Thoracic aorta (tissue), 2 donors: ENCODE measurements at regions not wholly inside any gene's neighbourhood (a gene's known extent, or its start where the extent isn't known, plus 50 kb on each side); places are given as distances from the start of the nearest gene placed in this dataset.

Experiments used
- ATAC-seq: fragments of 150-250 bp; one replicate; pipeline ENCODE4 v1.8.0; 2017; ENCODE audit warnings: low read depth; ENCODE audit not compliant: insufficient number of reproducible peaks, low FRiP score
- DNase-seq: peaks from one replicate; pipeline ENCODE4 v3.0.0-alpha.2; 2020; ENCODE audit warnings: low spot score
- H3K27ac ChIP-seq, 2 donors: fragments of 200-600 bp; sonication (generic); 1 replicate in 1 of 2; 2 replicates in 1 of 2; pipeline ENCODE4 v1.5.1; 2016; ENCODE audit warnings: mild to moderate bottlenecking in 2 of 2, moderate library complexity in 2 of 2
- H3K27me3 ChIP-seq: fragments of 200-600 bp; sonication (generic); replicated peaks from 2 replicates; pipeline ENCODE4 v1.6.0; 2016; ENCODE audit warnings: mild to moderate bottlenecking; ENCODE audit not compliant: insufficient read depth
- H3K36me3 ChIP-seq: fragments of 200-600 bp; sonication (generic); one replicate; pipeline ENCODE4 v1.5.1; 2016
- H3K4me1 ChIP-seq, 2 donors: fragments of 200-600 bp; sonication (generic); 1 replicate in 1 of 2; 2 replicates in 1 of 2; pipeline versions ENCODE4 v1.5.1 to v1.6.0; 2016; ENCODE audit warnings: low read depth in 2 of 2, mild to moderate bottlenecking in 1 of 2; ENCODE audit not compliant: control insufficient read depth in 1 of 2
- H3K4me3 ChIP-seq: fragments of 200-600 bp; sonication (generic); 2 replicates; pipeline ENCODE4 v1.5.1; 2016; ENCODE audit warnings: mild to moderate bottlenecking
- H3K9me3 ChIP-seq: fragments of 200-600 bp; sonication (generic); 2 replicates; pipeline ENCODE4 v1.5.1; 2016
- TF ChIP-seq, protein P1 (sequence below): fragments of 200-600 bp; sonication (generic); IDR thresholded peaks from one replicate; pipeline ENCODE4 v1.5.1; 2019; ENCODE audit warnings: antibody characterized with exemption

DNA sequence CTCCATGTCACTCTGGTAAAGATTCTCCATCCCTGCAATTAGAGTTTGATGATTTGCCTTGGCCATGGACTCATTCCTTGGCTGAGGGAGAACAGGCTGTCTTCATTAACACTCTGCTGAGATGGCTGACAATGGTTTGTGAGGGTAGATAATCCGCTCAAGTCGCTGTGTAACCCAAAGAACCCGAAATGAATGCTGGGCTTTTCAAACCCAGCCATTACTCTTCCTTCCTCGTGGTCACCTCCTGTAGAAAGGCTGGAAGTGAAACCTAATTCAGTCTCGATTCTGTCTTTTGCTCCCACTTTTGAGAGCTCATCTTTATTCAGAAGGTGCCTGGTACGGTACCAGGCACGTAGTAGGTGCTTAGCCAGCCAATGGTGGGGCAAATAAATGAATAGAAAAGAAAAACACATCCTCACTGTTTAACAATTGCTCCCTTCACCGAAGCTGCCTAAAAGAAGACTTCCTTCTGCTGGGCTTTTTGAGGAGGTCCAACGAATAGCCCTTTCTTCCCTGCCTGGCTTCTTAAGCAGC, 190.2 kb downstream of the BCAS1 start:
- TF ChIP-seq, protein P1, sequence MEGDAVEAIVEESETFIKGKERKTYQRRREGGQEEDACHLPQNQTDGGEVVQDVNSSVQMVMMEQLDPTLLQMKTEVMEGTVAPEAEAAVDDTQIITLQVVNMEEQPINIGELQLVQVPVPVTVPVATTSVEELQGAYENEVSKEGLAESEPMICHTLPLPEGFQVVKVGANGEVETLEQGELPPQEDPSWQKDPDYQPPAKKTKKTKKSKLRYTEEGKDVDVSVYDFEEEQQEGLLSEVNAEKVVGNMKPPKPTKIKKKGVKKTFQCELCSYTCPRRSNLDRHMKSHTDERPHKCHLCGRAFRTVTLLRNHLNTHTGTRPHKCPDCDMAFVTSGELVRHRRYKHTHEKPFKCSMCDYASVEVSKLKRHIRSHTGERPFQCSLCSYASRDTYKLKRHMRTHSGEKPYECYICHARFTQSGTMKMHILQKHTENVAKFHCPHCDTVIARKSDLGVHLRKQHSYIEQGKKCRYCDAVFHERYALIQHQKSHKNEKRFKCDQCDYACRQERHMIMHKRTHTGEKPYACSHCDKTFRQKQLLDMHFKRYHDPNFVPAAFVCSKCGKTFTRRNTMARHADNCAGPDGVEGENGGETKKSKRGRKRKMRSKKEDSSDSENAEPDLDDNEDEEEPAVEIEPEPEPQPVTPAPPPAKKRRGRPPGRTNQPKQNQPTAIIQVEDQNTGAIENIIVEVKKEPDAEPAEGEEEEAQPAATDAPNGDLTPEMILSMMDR = no peak

DNA sequence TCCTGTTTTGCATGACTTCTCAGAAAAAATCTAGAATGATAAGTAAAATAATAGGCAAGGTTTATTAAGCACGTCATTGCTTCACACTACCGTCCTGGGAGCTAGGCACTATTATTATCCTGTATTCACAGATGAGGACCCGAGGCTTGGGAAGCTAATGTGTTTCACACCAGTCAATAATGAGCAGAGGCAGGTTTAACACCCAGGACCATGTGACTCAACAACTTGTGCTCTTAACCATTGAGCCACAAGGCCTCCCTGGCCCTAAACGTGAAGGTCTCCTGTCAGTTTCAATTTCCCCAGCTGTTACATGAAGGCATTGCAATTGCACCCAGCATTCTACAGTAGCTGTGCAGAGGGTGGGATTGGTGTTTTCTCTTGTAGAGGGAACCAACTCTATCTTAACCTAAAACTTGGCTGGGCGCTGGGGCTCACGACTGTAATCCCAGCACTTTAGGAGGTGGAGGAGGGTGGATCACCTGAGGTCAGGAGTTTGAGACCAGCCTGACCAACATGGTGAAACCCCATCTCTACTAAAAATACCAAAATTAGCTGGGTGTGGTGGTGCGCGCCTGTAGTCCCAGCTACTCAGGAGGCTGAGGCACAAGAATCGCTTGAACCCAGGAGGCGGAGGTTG, 191.2 kb downstream of the BCAS1 start:
- no peaks in the 10 kb centered on the region for H3K27me3 ChIP-seq
- TF ChIP-seq, protein P1 = no peak
- no peak overlapping the region for H3K4me3 ChIP-seq
- DNase-seq = no peak
- no peaks in the 10 kb centered on the region for H3K36me3 ChIP-seq
- H3K9me3 ChIP-seq = no peaks in the 10 kb centered on the region
- ATAC-seq = no peak
- no peak overlapping the region for H3K27ac ChIP-seq
- H3K4me1 ChIP-seq = no peaks in the 10 kb centered on the region

More for the DNA sequence above, 190.2 kb downstream of the BCAS1 start:
- H3K4me1 ChIP-seq = no peaks in the 10 kb centered on the region
- DNase-seq = no peak
- no peak overlapping the region for H3K4me3 ChIP-seq
- H3K27ac ChIP-seq = no peak overlapping the region
- no peaks in the 10 kb centered on the region for H3K27me3 ChIP-seq
- no peaks in the 10 kb centered on the region for H3K36me3 ChIP-seq
- H3K9me3 ChIP-seq = no peaks in the 10 kb centered on the region
- no peak for ATAC-seq

DNA sequence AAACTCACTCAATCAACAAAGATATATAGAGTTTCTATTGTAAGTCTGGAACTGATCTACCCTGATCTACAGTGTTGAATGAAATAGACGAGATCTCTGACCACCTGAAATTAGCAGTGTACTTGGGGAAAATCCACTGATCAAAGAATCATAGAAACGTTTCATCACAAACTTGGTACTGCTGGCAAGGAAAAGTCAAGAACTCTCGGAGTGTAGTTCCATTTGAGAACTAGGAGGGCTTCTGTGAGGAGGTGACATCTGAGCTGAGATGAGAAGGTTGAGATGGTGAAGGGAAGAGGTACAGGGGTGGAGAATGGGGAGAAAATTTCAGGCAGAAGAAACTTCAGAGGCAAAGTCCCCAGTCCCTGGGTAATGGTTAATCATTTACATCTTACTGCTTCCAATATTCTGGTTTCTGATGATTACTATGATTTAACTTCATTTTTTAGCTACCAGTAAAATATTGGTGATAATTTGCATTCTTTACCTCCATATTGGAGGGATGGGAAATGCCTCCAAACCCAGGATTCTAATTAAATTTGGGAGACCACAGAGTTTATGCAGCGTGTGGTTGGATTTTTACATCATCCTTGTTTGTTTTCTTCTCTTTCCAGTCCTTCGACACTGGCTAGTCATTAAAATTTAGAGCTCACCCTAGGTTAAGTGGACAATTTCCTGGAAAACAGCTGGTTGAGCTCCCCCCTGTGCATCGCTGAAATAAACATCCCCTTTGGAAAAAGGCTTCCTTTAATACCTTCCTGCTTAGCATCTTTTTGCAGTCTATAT, 191.9 kb downstream of the BCAS1 start:
- no peak for DNase-seq
- no peaks in the 10 kb centered on the region for H3K36me3 ChIP-seq
- H3K4me3 ChIP-seq = no peak overlapping the region
- ATAC-seq = no peak
- no peaks in the 10 kb centered on the region for H3K27me3 ChIP-seq
- TF ChIP-seq, protein P1 = no peak
- no peak overlapping the region for H3K27ac ChIP-seq
- no peaks in the 10 kb centered on the region for H3K9me3 ChIP-seq
- H3K4me1 ChIP-seq = no peaks in the 10 kb centered on the region

DNA sequence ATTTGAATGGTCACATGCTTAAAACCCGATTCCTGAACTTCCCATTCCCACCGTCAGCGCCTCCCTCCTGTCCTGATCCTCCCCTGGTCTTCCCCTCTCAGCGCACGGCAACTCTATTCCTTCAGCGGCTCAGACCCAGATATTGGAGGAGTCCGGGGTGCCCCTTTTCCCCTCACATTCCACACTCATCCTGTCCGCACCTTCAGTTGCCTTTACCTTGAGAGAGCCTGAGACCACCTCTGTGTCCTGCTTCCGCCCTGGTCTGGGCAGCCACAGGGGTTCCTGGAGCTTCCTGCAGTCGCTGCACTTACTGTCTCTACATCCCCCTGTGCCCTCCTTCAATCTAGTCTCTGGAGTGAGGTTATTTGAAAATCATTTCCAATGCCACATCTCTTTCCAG, 193.4 kb downstream of the BCAS1 start:
- no peak for ATAC-seq
- no peak for DNase-seq

DNA sequence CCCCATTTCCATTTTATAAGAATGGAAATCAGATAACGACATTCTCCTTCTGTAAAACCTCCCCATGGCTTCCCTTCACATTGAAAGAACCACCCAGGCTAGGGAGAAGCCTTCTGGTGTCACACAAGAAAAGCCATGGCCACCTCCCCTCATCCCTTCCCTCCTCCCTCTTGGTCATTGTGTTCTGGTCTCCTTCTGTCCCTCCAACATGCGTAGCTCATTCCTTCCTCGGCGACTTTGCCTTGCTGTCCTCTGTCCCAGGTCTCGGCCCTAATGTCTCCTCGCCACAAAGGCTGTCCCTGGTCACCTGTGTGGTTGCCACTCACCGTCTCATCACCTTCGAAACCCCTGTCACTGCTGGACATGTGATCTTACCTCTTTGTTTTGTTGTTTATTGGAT, 193.9 kb downstream of the BCAS1 start:
- TF ChIP-seq, protein P1 = no peak
- DNase-seq (no peak), ATAC-seq (no peak)
- no peak overlapping the region for H3K27ac ChIP-seq
- H3K36me3 ChIP-seq = no peaks in the 10 kb centered on the region
- peaks cover 6 to 16% of the 10 kb centered on the region in 2 donors for H3K4me1 ChIP-seq
- no peaks in the 10 kb centered on the region for H3K27me3 ChIP-seq
- no peak overlapping the region for H3K4me3 ChIP-seq
- no peaks in the 10 kb centered on the region for H3K9me3 ChIP-seq

More for the DNA sequence above, 193.4 kb downstream of the BCAS1 start:
- no peak overlapping the region for H3K27ac ChIP-seq
- no peak overlapping the region for H3K4me3 ChIP-seq
- H3K4me1 ChIP-seq = peaks cover 6 to 14% of the 10 kb centered on the region in 2 donors
- H3K9me3 ChIP-seq = no peaks in the 10 kb centered on the region
- H3K27me3 ChIP-seq = no peaks in the 10 kb centered on the region
- TF ChIP-seq, protein P1 = no peak
- H3K36me3 ChIP-seq = no peaks in the 10 kb centered on the region
